ENCODE measurements at regions not wholly inside any gene's neighbourhood (a gene's known extent, or its start where the extent isn't known, plus 50 kb on each side); places are given as distances from the start of the nearest gene placed in this dataset.

DNA sequence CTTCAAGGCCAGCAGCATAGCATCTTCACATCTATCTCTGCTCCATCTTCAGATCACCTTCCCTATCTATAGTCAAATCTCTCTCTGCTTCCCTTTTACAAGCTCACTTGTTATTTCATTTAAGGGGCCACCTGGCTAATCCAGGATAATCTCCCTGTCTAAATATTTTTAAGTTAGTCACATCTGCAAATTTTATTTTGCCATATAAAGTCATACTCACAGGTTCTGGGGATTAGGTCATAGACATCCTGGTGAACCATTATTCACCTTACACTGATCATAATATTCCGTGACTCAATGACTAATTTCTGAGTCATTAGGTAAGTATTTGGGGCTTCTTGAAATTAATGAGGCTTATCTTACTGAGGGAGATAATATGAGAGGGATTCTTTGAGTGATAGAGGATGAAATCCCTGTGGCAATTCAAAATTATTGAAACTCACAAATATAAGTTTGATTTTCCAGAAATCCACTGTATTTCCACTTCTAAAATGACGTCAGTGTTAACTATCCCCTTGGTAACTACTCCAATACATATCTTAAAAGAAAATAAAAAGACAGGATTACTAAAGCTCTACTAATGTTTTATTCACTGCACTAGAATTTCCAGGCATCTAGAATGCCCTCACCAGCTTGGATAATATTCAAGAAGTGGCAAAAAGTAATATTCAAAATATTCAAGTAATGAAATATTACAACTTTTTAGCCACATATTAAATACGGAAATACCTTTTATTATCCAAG lies 93.7 kb upstream of the RBMS3 start:
- DNase-seq (ENCODE audit: low read depth), result peak; percentile 54
- in situ Hi-C loops (cut with HindIII; ENCODE audit: low sequenced_read_pairs), result no loop called here
- TF ChIP-seq, protein P1, sequence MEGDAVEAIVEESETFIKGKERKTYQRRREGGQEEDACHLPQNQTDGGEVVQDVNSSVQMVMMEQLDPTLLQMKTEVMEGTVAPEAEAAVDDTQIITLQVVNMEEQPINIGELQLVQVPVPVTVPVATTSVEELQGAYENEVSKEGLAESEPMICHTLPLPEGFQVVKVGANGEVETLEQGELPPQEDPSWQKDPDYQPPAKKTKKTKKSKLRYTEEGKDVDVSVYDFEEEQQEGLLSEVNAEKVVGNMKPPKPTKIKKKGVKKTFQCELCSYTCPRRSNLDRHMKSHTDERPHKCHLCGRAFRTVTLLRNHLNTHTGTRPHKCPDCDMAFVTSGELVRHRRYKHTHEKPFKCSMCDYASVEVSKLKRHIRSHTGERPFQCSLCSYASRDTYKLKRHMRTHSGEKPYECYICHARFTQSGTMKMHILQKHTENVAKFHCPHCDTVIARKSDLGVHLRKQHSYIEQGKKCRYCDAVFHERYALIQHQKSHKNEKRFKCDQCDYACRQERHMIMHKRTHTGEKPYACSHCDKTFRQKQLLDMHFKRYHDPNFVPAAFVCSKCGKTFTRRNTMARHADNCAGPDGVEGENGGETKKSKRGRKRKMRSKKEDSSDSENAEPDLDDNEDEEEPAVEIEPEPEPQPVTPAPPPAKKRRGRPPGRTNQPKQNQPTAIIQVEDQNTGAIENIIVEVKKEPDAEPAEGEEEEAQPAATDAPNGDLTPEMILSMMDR (IDR thresholded peaks at IDR 0.05; ENCODE audit: low read depth, low read length, missing control alignments), result no peak
- no peak overlapping the region for H3K4me3 ChIP-seq (ENCODE audit: low read depth, low read length)

DNA sequence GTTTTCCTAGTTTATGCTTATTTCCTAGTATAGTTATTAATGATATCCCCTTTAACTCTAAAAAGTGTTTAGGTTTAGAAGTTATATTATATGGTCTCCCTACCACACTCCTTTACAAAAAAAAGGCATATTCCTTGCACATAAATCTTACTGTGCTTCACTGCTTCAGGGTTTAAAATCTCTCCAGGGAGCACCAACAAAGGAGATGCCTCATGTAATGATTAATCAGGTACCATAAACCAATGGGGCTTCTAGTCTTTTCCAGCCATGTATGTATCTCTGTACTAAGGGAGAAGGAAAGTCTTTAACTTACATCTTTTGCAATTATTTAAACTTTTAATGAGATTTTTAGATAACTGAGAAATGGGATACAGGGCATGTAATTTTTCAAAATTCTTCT lies 91.5 kb upstream of the RBMS3 start:
- no peak for DNase-seq (ENCODE audit: low read depth)
- in situ Hi-C loops (cut with HindIII; ENCODE audit: low sequenced_read_pairs), result no loop called here
- TF ChIP-seq, protein P1 (IDR thresholded peaks at IDR 0.05; ENCODE audit: low read depth, low read length, missing control alignments), result no peak
- H3K4me3 ChIP-seq (ENCODE audit: low read depth, low read length), result no peak overlapping the region

DNA sequence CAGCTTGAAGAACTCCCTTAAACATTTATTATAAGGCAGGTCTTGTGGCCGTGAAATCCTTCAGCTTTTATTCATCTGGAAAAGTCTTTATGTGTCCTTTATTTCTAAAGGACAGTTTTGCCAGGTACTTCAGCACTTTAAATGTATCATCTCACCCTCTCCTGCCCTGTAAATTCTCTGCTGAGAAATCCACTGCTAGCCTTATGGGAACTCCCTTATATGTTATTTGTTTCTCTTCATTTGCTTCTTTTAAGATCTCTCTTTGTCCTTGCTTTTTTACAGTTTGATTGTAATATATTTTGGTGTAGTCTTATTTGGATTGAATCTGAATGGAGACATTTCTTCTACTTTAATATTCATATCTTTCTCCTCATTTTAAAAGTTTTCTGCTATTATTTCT lies 86.7 kb upstream of the RBMS3 start:
- TF ChIP-seq, protein P1 (IDR thresholded peaks at IDR 0.05; ENCODE audit: low read depth, low read length, missing control alignments), result no peak
- DNase-seq (ENCODE audit: low read depth), result no peak
- H3K4me3 ChIP-seq (ENCODE audit: low read depth, low read length), result no peak overlapping the region
- in situ Hi-C loops (cut with HindIII; ENCODE audit: low sequenced_read_pairs), result no loop called here

DNA sequence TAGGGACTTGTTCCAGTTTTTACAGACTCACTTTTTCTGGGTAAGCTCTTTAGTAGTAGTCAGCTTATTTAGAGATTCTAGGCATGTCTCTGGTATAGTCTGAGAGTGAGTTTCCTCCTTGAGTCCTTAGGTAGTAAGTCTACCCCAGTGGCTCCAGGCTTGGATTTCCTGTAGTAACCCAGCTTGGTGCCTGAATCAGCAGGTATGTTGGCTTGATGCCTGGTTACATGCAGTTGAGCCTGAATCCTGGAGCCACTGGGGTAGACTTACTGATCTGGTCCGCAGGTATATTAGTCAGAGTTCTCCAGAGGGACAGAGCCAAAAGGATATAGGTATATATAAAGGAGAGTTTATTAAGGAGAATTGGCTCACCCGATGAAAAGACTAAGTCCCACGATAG lies 85.8 kb upstream of the RBMS3 start:
- TF ChIP-seq, protein P1 (IDR thresholded peaks at IDR 0.05; ENCODE audit: low read depth, low read length, missing control alignments), result no peak
- in situ Hi-C loops (cut with HindIII; ENCODE audit: low sequenced_read_pairs), result no loop called here
- no peak for DNase-seq (ENCODE audit: low read depth)
- H3K4me3 ChIP-seq (ENCODE audit: low read depth, low read length), result no peak overlapping the region

DNA sequence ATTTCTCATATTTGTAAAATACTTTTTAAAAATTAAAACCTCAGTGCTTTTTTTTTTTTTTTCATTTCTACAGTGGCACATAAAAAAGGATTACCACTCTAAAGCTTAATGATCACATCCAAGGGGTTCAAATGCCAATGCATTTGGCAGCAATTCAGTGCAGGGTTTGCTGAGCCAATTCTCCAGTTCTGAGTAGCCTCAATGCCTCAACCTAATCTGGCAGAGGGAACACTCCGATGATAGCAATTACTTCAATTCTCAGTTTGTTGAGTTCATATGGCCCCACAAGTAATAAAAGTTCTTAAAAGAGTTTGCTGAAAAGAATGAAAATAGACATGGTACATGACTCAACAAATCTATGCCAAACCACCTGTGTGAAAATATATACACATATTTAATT lies 79.3 kb upstream of the RBMS3 start:
- no peak for DNase-seq (ENCODE audit: low read depth)
- in situ Hi-C loops (cut with HindIII; ENCODE audit: low sequenced_read_pairs), result no loop called here
- no peak overlapping the region for H3K4me3 ChIP-seq (ENCODE audit: low read depth, low read length)
- TF ChIP-seq, protein P1 (IDR thresholded peaks at IDR 0.05; ENCODE audit: low read depth, low read length, missing control alignments), result no peak

DNA sequence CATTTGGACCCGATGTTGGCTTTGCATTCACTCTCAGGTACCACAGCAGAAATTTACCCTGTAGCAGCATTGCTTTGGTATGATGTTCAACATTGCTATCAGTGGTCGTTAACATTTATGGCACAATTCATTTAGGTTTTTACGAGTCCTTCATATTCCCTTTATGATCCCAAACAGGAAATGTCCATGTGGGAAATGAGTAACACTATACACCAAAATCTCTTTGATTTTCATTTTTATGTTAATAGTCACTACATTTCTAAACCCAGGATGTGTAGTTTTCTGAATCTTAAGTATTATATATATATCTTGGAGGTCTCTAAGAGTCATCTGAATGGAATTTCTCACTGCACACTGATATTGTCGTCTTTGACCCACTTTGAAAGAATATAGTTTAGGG lies 78.5 kb upstream of the RBMS3 start:
- DNase-seq (ENCODE audit: low read depth), result no peak
- TF ChIP-seq, protein P1 (IDR thresholded peaks at IDR 0.05; ENCODE audit: low read depth, low read length, missing control alignments), result no peak
- in situ Hi-C loops (cut with HindIII; ENCODE audit: low sequenced_read_pairs), result no loop called here
- H3K4me3 ChIP-seq (ENCODE audit: low read depth, low read length), result no peak overlapping the region
